ENCODE measurements at regions not wholly inside any gene's neighbourhood (a gene's known extent, or its start where the extent isn't known, plus 50 kb on each side); places are given as distances from the start of the nearest gene placed in this dataset.
"Not testable (repeated sequence)": the region's sequence is repeated elsewhere in the genome, so short reads cannot be mapped to it uniquely, and the experiment has no call there.

- no peak for DNase-seq
Measured at GRCh38 chr3:95319921-95320494, 1257.1 kb downstream of the NSUN3 start.

GRCh38 chr3:95327478-95327877 lies 1264.6 kb downstream of the NSUN3 start:
- DNase-seq, result no peak

- DNase-seq, result no peak
Measured at GRCh38 chr3:95333826-95334225, 1271.0 kb downstream of the NSUN3 start.

GRCh38 chr3:95334461-95334860 lies 1271.6 kb downstream of the NSUN3 start:
- no peak for DNase-seq

GRCh38 chr3:95335517-95335916 lies 1272.7 kb downstream of the NSUN3 start:
- no peak for DNase-seq

- DNase-seq, result no peak
Measured at GRCh38 chr3:95338446-95338845, 1275.6 kb downstream of the NSUN3 start.

GRCh38 chr3:95341314-95341713 lies 1278.5 kb downstream of the NSUN3 start:
- no peak for DNase-seq

- no peak for DNase-seq
Measured at GRCh38 chr3:95343228-95343627, 1280.4 kb downstream of the NSUN3 start.

GRCh38 chr3:95343767-95344166 lies 1280.9 kb downstream of the NSUN3 start:
- no peak for DNase-seq

- DNase-seq, result not testable (repeated sequence)
Measured at GRCh38 chr3:95347936-95348335, 1285.1 kb downstream of the NSUN3 start.

- DNase-seq, result no peak
Measured at GRCh38 chr3:95348879-95349278, 1286.0 kb downstream of the NSUN3 start.

- no peak for DNase-seq
Measured at GRCh38 chr3:95350049-95350448, 1287.2 kb downstream of the NSUN3 start.

- DNase-seq, result no peak
Measured at GRCh38 chr3:95351158-95351557, 1288.3 kb downstream of the NSUN3 start.

- DNase-seq, result no peak
Measured at GRCh38 chr3:95352471-95352870, 1289.6 kb downstream of the NSUN3 start.

- DNase-seq, result no peak
Measured at GRCh38 chr3:95354489-95354888, 1291.6 kb downstream of the NSUN3 start.

- DNase-seq, result no peak
Measured at GRCh38 chr3:95356764-95357501, 1294.1 kb downstream of the NSUN3 start.

- no peak for DNase-seq
Measured at GRCh38 chr3:95387242-95388021, 1324.6 kb downstream of the NSUN3 start.

- DNase-seq, result no peak
Measured at GRCh38 chr3:95389725-95390313, 1327.0 kb downstream of the NSUN3 start.

GRCh38 chr3:95394286-95394685 lies 1331.4 kb downstream of the NSUN3 start:
- DNase-seq, result no peak

- DNase-seq, result no peak
Measured at GRCh38 chr3:95399585-95399984, 1336.7 kb downstream of the NSUN3 start.

GRCh38 chr3:95401693-95402092 lies 1338.8 kb downstream of the NSUN3 start:
- DNase-seq, result no peak

- no peak for DNase-seq
Measured at GRCh38 chr3:95407709-95408463, 1345.0 kb downstream of the NSUN3 start.

GRCh38 chr3:95408464-95408862 lies 1345.6 kb downstream of the NSUN3 start:
- DNase-seq, result no peak

All from CD4-positive, alpha-beta T cell treated with Interleukin-15 for 1 hour (primary cell).